A673 (cell line): ENCODE measurements at regions not wholly inside any gene's neighbourhood (a gene's known extent, or its start where the extent isn't known, plus 50 kb on each side); places are given as distances from the start of the nearest gene placed in this dataset.

Experiments
- CTCF ChIP-seq: fragments of 300-800, 200-600 bp; sonication (generic); conservative IDR thresholded peaks from 2 replicates; pipeline ENCODE4 v1.5.1; 2017; ENCODE audit warnings: low read depth, mild to moderate bottlenecking, antibody characterized with exemption, low read length, moderate library complexity, mixed read lengths
- EZH2 ChIP-seq: fragments of 200-600 bp; sonication (generic); IDR thresholded peaks from 2 replicates; pipeline ENCODE4 v1.6.1; 2017; ENCODE audit warnings: borderline replicate concordance, low read depth, mild to moderate bottlenecking, mixed read lengths, antibody characterized with exemption, low read length; ENCODE audit not compliant: poor library complexity, severe bottlenecking

GRCh38 chr3:154734468-154734867, 304.5 kb upstream of the GPR149 start:
- no peak for TF ChIP-seq CTCF
- TF ChIP-seq EZH2 = no peak
